Upper lobe of left lung (tissue), 6 donors: ENCODE measurements at regions not wholly inside any gene's neighbourhood (a gene's known extent, or its start where the extent isn't known, plus 50 kb on each side); places are given as distances from the start of the nearest gene placed in this dataset.

Source experiments
- ATAC-seq, 2 donors: fragments of 200-7000 bp; cut with Tn5 transposase; one replicate each; pipeline ENCODE4 v1.9.1; 2022; ENCODE audit warnings: mild to moderate bottlenecking in 2 of 2, moderate library complexity in 2 of 2; ENCODE audit not compliant: low FRiP score in 2 of 2
- DNase-seq, 2 donors: peaks; one replicate each; pipeline ENCODE4 v3.0.0-alpha.2; 2019 to 2020
- H3K27ac ChIP-seq, 4 donors: fragments of 200-600 bp; sonication (generic); one replicate each; pipeline ENCODE4 v1.5.1; 2016 to 2019
- H3K27me3 ChIP-seq, 4 donors: fragments of 200-600 bp; sonication (generic); one replicate each; pipeline ENCODE4 v1.5.1; 2017 to 2019
- H3K36me3 ChIP-seq, 4 donors: fragments of 200-600 bp; sonication (generic); one replicate each; pipeline ENCODE4 v1.5.1; 2016 to 2019
- H3K4me1 ChIP-seq, 4 donors: fragments of 200-600 bp; sonication (generic); one replicate each; pipeline ENCODE4 v1.5.1; 2018 to 2019
- H3K4me3 ChIP-seq, 4 donors: fragments of 200-600 bp; sonication (generic); one replicate each; pipeline ENCODE4 v1.5.1; 2017 to 2019; ENCODE audit warnings: mild to moderate bottlenecking in 2 of 4, moderate library complexity in 1 of 4
- H3K9me3 ChIP-seq, 4 donors: fragments of 200-600 bp; sonication (generic); one replicate each; pipeline ENCODE4 v1.5.1; 2018 to 2019
- EP300 ChIP-seq, 4 donors: sonication (generic); formaldehyde crosslinking; IDR thresholded peaks; one replicate each; pipeline ENCODE4 v1.5.1; 2017; ENCODE audit warnings: antibody characterized with exemption in 4 of 4, control low read depth in 2 of 4
- POLR2A ChIP-seq, 4 donors: fragments of 450-650 bp; IDR thresholded peaks; one replicate each; pipeline ENCODE4 v1.5.1; 2016 to 2017; ENCODE audit warnings: antibody characterized with exemption in 4 of 4, mild to moderate bottlenecking in 2 of 4
- POLR2AphosphoS5 ChIP-seq, 2 donors: sonication (generic); formaldehyde crosslinking; IDR thresholded peaks; one replicate each; pipeline ENCODE4 v1.5.1; 2017; ENCODE audit warnings: antibody characterized with exemption in 2 of 2
- WGBS, 2 donors: methylation state at CpG; one replicate each; pipeline ENCODE4 v1.1.5; 2017 to 2018; 5-methylcytosine and 5-hydroxymethylcytosine counted together
- TF ChIP-seq, protein P1 (sequence below), 6 experiments: fragments of 450-650 bp in 4 of 6; fragments of 200-600 bp in 2 of 6; sonication (generic) in 2 of 6; IDR thresholded peaks; one replicate each; pipeline ENCODE4 v1.5.1; 2016 to 2019; ENCODE audit warnings: antibody characterized with exemption in 6 of 6
- donor health status: DM: no; HTN: no; CAD: no; lungs with moderate emphysema.
- donor health status: DM: no; HTN: yes; CAD: no; lungs with severe emphysema.

- no peaks in the 10 kb centered on the region for H3K4me1 ChIP-seq
- DNase-seq (no peak), ATAC-seq (no peak)
- 67 to 77% methylated on average over 1 of the region's 1 CpG for WGBS, 2 donors
- TF ChIP-seq POLR2A (IDR thresholded peaks at IDR 0.05) (no peak), EP300 (IDR thresholded peaks at IDR 0.05) (no peak), POLR2AphosphoS5 (IDR thresholded peaks at IDR 0.05) (no peak)
- TF ChIP-seq, protein P1, sequence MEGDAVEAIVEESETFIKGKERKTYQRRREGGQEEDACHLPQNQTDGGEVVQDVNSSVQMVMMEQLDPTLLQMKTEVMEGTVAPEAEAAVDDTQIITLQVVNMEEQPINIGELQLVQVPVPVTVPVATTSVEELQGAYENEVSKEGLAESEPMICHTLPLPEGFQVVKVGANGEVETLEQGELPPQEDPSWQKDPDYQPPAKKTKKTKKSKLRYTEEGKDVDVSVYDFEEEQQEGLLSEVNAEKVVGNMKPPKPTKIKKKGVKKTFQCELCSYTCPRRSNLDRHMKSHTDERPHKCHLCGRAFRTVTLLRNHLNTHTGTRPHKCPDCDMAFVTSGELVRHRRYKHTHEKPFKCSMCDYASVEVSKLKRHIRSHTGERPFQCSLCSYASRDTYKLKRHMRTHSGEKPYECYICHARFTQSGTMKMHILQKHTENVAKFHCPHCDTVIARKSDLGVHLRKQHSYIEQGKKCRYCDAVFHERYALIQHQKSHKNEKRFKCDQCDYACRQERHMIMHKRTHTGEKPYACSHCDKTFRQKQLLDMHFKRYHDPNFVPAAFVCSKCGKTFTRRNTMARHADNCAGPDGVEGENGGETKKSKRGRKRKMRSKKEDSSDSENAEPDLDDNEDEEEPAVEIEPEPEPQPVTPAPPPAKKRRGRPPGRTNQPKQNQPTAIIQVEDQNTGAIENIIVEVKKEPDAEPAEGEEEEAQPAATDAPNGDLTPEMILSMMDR (IDR thresholded peaks at IDR 0.05) = no peak
- no peak overlapping the region for H3K4me3 ChIP-seq
- H3K27ac ChIP-seq = no peak overlapping the region
- no peaks in the 10 kb centered on the region for H3K36me3 ChIP-seq
- H3K27me3 ChIP-seq = no peaks in the 10 kb centered on the region
- H3K9me3 ChIP-seq = peaks cover 0 to 8% (median 4%) of the 10 kb centered on the region in 4 donors
These were observed 441.1 kb downstream of the PTH2R start for GRCh38 chr2:208847651-208848050.

- Histone ChIP-seq H3K36me3 (no peaks in the 10 kb centered on the region), H3K4me3 (no peak overlapping the region), H3K9me3 (peaks cover 0 to 21% (median 3%) of the 10 kb centered on the region in 4 donors), H3K4me1 (no peaks in the 10 kb centered on the region), H3K27me3 (no peaks in the 10 kb centered on the region), H3K27ac (no peak overlapping the region)
- DNase-seq (no peak), ATAC-seq (no peak)
- TF ChIP-seq, protein P1 (IDR thresholded peaks at IDR 0.05) = no peak
- TF ChIP-seq EP300 (IDR thresholded peaks at IDR 0.05) (no peak), POLR2AphosphoS5 (IDR thresholded peaks at IDR 0.05) (no peak), POLR2A (IDR thresholded peaks at IDR 0.05) (no peak)
- WGBS, 2 donors = 88 to 92% methylated on average over 6 of the region's 6 CpGs
These were observed 448.1 kb downstream of the PTH2R start for GRCh38 chr2:208854717-208855116.

GRCh38 chr2:208867374-208867773 lies 460.8 kb downstream of the PTH2R start:
- no peak for TF ChIP-seq EP300 (IDR thresholded peaks at IDR 0.05)
- no peak for TF ChIP-seq POLR2AphosphoS5 (IDR thresholded peaks at IDR 0.05)
- TF ChIP-seq, protein P1 (IDR thresholded peaks at IDR 0.05) = no peak
- TF ChIP-seq POLR2A (IDR thresholded peaks at IDR 0.05) = no peak
- Histone ChIP-seq H3K27ac (no peak overlapping the region), H3K9me3 (no peaks in the 10 kb centered on the region), H3K27me3 (no peaks in the 10 kb centered on the region), H3K4me3 (no peak overlapping the region), H3K36me3 (no peaks in the 10 kb centered on the region), H3K4me1 (no peaks in the 10 kb centered on the region)
- DNase-seq = no peak
- ATAC-seq = no peak

- Histone ChIP-seq H3K9me3 (no peaks in the 10 kb centered on the region), H3K36me3 (no peaks in the 10 kb centered on the region), H3K4me1 (no peaks in the 10 kb centered on the region), H3K27ac (no peak overlapping the region), H3K27me3 (no peaks in the 10 kb centered on the region), H3K4me3 (no peak overlapping the region)
- ATAC-seq (no peak), DNase-seq (no peak)
- TF ChIP-seq POLR2A (IDR thresholded peaks at IDR 0.05) = no peak
- no peak for TF ChIP-seq EP300 (IDR thresholded peaks at IDR 0.05)
- TF ChIP-seq POLR2AphosphoS5 (IDR thresholded peaks at IDR 0.05) = no peak
- TF ChIP-seq, protein P1 (IDR thresholded peaks at IDR 0.05) = no peak
- 70 to 79% methylated on average over 3 of the region's 3 CpGs for WGBS, 2 donors
These were observed 466.0 kb downstream of the PTH2R start for GRCh38 chr2:208872591-208872990.

DNA sequence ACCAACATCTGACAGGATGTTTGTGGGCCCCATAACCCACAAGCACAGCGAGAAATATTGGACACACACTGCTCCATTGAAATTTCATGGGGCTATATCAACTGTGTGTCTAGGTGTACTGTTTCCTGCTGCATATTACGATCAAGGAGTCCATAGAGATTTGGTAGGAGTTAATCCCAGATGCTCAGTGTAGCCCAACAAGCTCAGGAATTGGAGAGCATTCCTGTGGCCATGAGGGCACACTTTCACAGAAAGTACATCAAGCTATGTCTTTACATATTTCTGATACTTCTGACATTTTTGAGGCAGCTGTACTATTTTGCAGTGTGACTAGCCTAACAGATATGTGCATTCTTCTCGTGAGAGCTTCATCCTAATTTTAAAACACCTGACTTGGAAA lies 473.1 kb downstream of the PTH2R start:
- 80 to 81% methylated on average over 2 to 3 of the region's 3 CpGs for WGBS, 2 donors
- Histone ChIP-seq H3K4me3 (no peak overlapping the region), H3K4me1 (no peaks in the 10 kb centered on the region), H3K27me3 (no peaks in the 10 kb centered on the region), H3K9me3 (no peaks in the 10 kb centered on the region), H3K36me3 (no peaks in the 10 kb centered on the region), H3K27ac (no peak overlapping the region)
- TF ChIP-seq EP300 (IDR thresholded peaks at IDR 0.05) (no peak), POLR2AphosphoS5 (IDR thresholded peaks at IDR 0.05) (no peak), POLR2A (IDR thresholded peaks at IDR 0.05) (no peak)
- TF ChIP-seq, protein P1 (IDR thresholded peaks at IDR 0.05) = no peak
- no peak for ATAC-seq
- DNase-seq = no peak
